K562 (cell line): ENCODE measurements at regions not wholly inside any gene's neighbourhood (a gene's known extent, or its start where the extent isn't known, plus 50 kb on each side); places are given as distances from the start of the nearest gene placed in this dataset.

ENCODE experiments used
- EZH2 ChIP-seq: IDR thresholded peaks from 2 replicates; pipeline ENCODE4 v1.6.1; 2012; ENCODE audit warnings: low read depth, mild to moderate bottlenecking, inconsistent platforms, low read length, borderline replicate concordance
- JUN ChIP-seq, 2 experiments: sonication (generic) in 1 of 2; formaldehyde crosslinking in 1 of 2; IDR thresholded peaks; 2 replicates each; pipeline versions ENCODE4 v1.6.1 to v1.8.0; 2012 to 2022; ENCODE audit warnings: borderline replicate concordance in 2 of 2, mild to moderate bottlenecking in 2 of 2, improper control_type of control experiment in 1 of 2, low read depth in 1 of 2, low read length in 1 of 2, missing genetic modification reagents in 1 of 2
- JUND ChIP-seq, 2 experiments: IDR thresholded peaks; 2 replicates in 1 of 2; 3 replicates in 1 of 2; pipeline ENCODE4 v1.6.1; 2011; ENCODE audit warnings: borderline replicate concordance in 2 of 2, low read depth in 2 of 2, low read length in 2 of 2, improper control_type of control experiment in 1 of 2, missing biosample characterization in 1 of 2, missing genetic modification characterization in 1 of 2, missing genetic modification reagents in 1 of 2
- POLR3G ChIP-seq: IDR thresholded peaks from 2 replicates; pipeline ENCODE4 v1.6.1; 2011; ENCODE audit not compliant: insufficient read length, insufficient replicate concordance; ENCODE audit errors: extremely low read depth

- TF ChIP-seq EZH2 (no peak), JUND (IDR thresholded peaks at IDR 0.05; ENCODE audit: borderline replicate concordance, low read depth, low read length) (no peak), JUND (tag; IDR thresholded peaks at IDR 0.05; ENCODE audit: borderline replicate concordance, low read depth, low read length) (no peak), JUN (IDR thresholded peaks at IDR 0.05; ENCODE audit: borderline replicate concordance, low read depth, low read length) (no peak), JUN (CRISPR knock-in tag; IDR thresholded peaks at IDR 0.05; ENCODE audit: borderline replicate concordance) (no peak), POLR3G (no peak)
Measured at GRCh38 chr2:34601561-34601960, 1002.5 kb upstream of the FAM98A start.
